ENCODE measurements at regions not wholly inside any gene's neighbourhood (a gene's known extent, or its start where the extent isn't known, plus 50 kb on each side); places are given as distances from the start of the nearest gene placed in this dataset.

DNA sequence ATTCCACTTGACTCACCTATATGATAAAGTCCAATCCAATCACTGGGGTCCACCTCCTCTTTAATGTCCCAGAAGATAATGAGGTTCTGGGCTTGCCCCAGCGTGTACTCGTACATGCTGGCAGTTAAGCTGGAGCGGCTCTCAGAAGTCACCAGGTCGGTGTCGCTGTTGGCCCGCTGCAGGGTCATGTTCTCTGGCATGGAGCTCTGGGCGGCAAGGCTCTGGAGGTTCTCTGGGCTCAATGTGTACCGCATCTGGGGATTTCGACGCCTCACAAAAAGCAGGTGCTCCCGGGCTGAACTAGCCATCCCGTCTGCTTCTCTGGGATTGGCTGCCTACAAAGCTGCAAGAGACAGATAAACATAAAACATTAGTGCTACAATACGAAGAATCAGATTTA lies 206.4 kb upstream of the CCDC150 start:
- TF ChIP-seq, protein P1, sequence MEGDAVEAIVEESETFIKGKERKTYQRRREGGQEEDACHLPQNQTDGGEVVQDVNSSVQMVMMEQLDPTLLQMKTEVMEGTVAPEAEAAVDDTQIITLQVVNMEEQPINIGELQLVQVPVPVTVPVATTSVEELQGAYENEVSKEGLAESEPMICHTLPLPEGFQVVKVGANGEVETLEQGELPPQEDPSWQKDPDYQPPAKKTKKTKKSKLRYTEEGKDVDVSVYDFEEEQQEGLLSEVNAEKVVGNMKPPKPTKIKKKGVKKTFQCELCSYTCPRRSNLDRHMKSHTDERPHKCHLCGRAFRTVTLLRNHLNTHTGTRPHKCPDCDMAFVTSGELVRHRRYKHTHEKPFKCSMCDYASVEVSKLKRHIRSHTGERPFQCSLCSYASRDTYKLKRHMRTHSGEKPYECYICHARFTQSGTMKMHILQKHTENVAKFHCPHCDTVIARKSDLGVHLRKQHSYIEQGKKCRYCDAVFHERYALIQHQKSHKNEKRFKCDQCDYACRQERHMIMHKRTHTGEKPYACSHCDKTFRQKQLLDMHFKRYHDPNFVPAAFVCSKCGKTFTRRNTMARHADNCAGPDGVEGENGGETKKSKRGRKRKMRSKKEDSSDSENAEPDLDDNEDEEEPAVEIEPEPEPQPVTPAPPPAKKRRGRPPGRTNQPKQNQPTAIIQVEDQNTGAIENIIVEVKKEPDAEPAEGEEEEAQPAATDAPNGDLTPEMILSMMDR (conservative IDR thresholded peaks at IDR 0.05) = no peak
- no peak overlapping the region for H3K27ac ChIP-seq

DNA sequence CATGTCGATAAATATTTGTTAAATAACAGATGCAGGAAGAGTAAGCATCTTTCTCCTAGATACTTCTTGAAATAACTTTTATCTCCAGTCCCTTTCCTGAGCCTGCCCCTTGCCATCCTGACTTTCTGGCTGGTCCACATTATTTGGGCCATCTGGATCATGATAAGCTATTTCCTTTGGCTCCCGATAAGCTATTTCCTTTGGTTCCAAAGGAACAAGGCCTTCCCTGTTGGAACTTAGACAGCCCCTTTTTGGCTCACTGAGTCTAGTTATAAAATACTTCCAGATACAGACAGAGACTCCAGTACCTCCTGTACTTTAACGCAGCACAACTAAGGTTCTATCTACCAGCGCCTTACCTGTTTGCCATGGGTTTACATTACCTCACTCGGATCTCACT lies 205.3 kb upstream of the CCDC150 start:
- TF ChIP-seq, protein P1 (conservative IDR thresholded peaks at IDR 0.05) = no peak
- no peak overlapping the region for H3K27ac ChIP-seq

DNA sequence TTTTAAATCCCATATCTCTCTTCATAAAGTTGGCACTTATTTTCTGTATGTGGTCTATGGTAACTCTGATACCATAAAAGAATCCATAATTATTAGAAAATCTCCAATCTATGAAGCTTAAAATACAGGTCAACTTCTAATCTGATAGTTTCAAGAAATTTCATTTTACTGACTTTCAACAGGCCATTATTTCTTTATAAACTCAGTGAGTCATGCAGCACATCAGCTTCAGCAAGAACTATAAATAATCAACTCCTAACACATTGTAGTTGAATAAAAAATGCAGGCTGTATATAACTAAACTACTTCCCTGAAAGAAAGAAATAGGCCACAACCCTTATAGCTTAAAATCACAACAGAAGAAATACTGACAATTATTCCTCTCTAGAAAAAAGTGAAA lies 204.3 kb upstream of the CCDC150 start:
- TF ChIP-seq, protein P1 (conservative IDR thresholded peaks at IDR 0.05) = no peak
- H3K27ac ChIP-seq = no peak overlapping the region

DNA sequence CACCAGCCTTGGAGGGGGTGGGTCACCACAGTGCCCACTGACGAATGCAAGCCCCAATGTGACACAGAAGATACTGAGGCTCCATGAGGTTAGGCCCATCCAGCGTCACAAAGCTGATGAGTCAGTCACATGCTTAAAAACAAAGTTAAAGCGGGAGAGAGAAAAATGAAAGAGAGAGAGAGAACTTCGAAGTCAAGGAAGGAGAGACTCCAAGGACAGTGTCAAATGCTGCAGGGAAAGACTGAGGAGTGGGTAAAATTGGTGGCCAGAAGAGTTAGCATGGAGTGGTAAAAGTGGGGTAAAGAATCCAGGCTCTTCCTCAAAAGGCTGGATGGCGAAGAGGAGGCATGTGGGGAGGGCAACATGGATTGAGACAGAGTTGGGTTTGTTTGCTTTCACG lies 201.9 kb upstream of the CCDC150 start:
- no peak overlapping the region for H3K27ac ChIP-seq
- TF ChIP-seq, protein P1 (conservative IDR thresholded peaks at IDR 0.05) = no peak

DNA sequence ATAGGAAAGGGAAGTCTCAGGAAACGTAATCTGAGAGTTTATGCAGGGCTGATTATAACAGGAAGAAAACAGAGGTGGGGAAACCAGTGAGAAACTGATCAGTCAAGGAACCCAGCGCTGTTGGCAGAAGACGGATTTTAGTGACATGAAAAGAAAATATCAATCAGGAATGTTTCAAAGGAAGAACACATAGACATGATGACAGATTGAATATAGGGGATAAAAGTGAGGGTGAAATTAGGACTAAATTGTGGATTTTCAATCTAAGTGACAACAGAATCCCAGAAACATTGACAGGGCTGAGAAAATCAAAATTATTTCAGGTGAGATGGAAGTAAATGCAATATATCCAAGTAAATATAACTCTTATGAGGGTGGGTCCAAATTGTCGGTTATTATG lies 199.8 kb upstream of the CCDC150 start:
- no peak overlapping the region for H3K27ac ChIP-seq
- TF ChIP-seq, protein P1 (conservative IDR thresholded peaks at IDR 0.05) = no peak

DNA sequence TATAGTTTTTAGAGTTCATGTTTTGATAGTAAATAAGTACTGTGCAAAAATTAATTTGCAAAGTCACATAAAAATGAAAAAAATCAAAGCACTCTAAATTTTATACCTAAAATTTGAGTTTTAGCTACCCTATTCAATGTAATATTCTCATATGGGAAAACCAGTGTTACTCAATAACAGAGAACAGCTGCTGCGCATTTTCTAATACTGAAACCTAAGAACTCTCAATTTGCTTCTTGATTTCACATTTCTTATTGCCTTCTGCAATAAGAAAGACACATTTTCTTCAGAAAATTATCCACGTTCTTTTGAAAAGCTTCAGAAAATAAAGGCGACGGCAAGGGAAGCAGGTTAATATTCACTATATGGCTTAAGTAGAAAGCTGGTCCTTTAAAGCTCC lies 199.1 kb upstream of the CCDC150 start:
- no peak overlapping the region for H3K27ac ChIP-seq
- TF ChIP-seq, protein P1 (conservative IDR thresholded peaks at IDR 0.05) = no peak

DNA sequence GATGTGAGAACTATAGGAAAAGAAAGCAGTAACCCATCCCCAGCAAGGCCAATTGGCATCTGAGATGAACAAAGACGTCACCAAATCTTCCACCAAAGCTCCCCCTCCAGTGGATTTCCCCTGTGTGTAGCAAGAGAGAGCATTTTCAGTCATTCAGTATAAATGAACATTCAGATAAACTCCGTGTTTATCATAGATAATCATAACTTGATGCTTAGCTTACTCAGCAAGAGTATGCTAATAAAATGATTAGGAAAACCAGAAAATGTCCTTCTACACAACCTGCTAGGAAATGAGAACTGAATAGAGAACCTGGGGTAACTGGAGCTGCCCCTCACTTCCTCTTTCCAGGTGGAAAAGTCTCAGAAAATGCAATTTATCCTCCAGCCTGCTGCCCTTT lies 198.0 kb upstream of the CCDC150 start:
- H3K27ac ChIP-seq = no peak overlapping the region
- TF ChIP-seq, protein P1 (conservative IDR thresholded peaks at IDR 0.05) = no peak

DNA sequence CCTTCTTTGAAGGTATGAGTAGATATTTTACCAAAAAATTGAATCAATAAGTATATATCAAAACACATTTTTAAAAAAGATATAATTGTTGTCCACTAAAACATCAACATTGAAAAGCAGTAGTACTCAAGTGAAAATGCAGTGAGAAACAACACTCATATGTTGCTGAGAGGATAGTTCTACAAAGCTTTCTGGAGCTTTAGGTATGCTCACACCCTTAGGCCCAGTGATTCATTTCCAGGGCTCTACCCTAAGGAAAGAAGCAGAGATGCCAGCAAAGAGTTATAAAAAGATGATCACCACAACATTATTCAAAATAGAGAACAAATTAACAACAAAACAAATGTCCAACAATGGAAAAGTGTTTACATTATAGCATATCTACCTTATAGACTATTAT lies 197.3 kb upstream of the CCDC150 start:
- H3K27ac ChIP-seq = no peak overlapping the region
- TF ChIP-seq, protein P1 (conservative IDR thresholded peaks at IDR 0.05) = no peak

Data from VCaP (cell line).